NCI-H2227 treated with DMSO at 0.1 percent for 48 hours (cell line): ENCODE measurements at regions not wholly inside any gene's neighbourhood (a gene's known extent, or its start where the extent isn't known, plus 50 kb on each side); places are given as distances from the start of the nearest gene placed in this dataset.

ENCODE experiments used
- DNase-seq: peaks from one replicate; lab custom pipeline; 2025; lab: John Stamatoyannopoulos, UW

GRCh38 chr5:40385544-40385943 lies 294.2 kb upstream of the PTGER4 start:
- no peak for DNase-seq

GRCh38 chr5:40384782-40385390 lies 294.8 kb upstream of the PTGER4 start:
- no peak for DNase-seq

- no peak for DNase-seq
Observed at GRCh38 chr5:40383749-40384651, 295.7 kb upstream of the PTGER4 start.

- no peak for DNase-seq
Observed at GRCh38 chr5:40381676-40382363, 297.9 kb upstream of the PTGER4 start.

- no peak for DNase-seq
Observed at GRCh38 chr5:40381016-40381415, 298.7 kb upstream of the PTGER4 start.

GRCh38 chr5:40378396-40379177 lies 301.1 kb upstream of the PTGER4 start:
- DNase-seq = no peak

- DNase-seq = no peak
Observed at GRCh38 chr5:40376566-40376965, 303.1 kb upstream of the PTGER4 start.

GRCh38 chr5:40374853-40375252 lies 304.9 kb upstream of the PTGER4 start:
- no peak for DNase-seq

- no peak for DNase-seq
Observed at GRCh38 chr5:40368200-40368599, 311.5 kb upstream of the PTGER4 start.

- DNase-seq = no peak
Observed at GRCh38 chr5:40367255-40367654, 312.5 kb upstream of the PTGER4 start.

GRCh38 chr5:40365342-40366330 lies 314.1 kb upstream of the PTGER4 start:
- DNase-seq = no peak

GRCh38 chr5:40364441-40364840 lies 315.3 kb upstream of the PTGER4 start:
- DNase-seq = no peak

GRCh38 chr5:40361378-40361777 lies 318.3 kb upstream of the PTGER4 start:
- DNase-seq = no peak

- DNase-seq = no peak
Observed at GRCh38 chr5:40360685-40361084, 319.0 kb upstream of the PTGER4 start.

- DNase-seq = no peak
Observed at GRCh38 chr5:40359832-40360231, 319.9 kb upstream of the PTGER4 start.

GRCh38 chr5:40359093-40359492 lies 320.6 kb upstream of the PTGER4 start:
- no peak for DNase-seq

- no peak for DNase-seq
Observed at GRCh38 chr5:40356248-40356647, 323.5 kb upstream of the PTGER4 start.

- DNase-seq = no peak
Observed at GRCh38 chr5:40355846-40356245, 323.9 kb upstream of the PTGER4 start.

GRCh38 chr5:40355181-40355580 lies 324.5 kb upstream of the PTGER4 start:
- no peak for DNase-seq

- no peak for DNase-seq
Observed at GRCh38 chr5:40354171-40354570, 325.5 kb upstream of the PTGER4 start.

GRCh38 chr5:40353442-40353841 lies 326.3 kb upstream of the PTGER4 start:
- DNase-seq = no peak
